ENCODE measurements at regions not wholly inside any gene's neighbourhood (a gene's known extent, or its start where the extent isn't known, plus 50 kb on each side); places are given as distances from the start of the nearest gene placed in this dataset.

GRCh38 chr18:29063346-29063745 is 886.4 kb upstream of the CDH2 start:
- no peak for TF ChIP-seq CTCF (IDR thresholded peaks at IDR 0.05)
- no peak for TF ChIP-seq EZH2 (IDR thresholded peaks at IDR 0.05)
- no peak for TF ChIP-seq EZH2phosphoT487 (IDR thresholded peaks at IDR 0.05)
